ENCODE measurements at regions not wholly inside any gene's neighbourhood (a gene's known extent, or its start where the extent isn't known, plus 50 kb on each side); places are given as distances from the start of the nearest gene placed in this dataset.

DNA sequence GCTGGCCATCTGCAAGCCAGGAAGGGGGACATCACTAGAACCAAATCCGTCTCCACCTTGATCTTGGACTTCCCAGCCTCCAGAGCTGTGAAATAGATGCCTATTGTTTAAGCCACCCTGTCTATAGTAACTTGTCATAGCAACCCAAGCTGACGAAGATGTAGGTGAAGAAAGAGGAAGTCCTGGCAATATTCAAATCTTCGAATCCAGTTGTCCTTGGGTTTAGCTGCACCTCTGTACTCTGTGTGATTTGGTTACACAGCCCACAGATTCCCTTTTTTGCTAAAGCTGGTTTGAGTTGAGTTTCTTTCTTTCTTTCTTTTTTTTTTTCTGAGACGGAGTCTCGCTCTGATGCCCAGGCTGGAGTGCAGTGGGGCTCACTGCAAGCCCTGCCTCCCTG, 68.0 kb upstream of the XCR1 start:
- no TSS peak for BruUV-seq (replicated peaks)
- Histone ChIP-seq H3K4me3 (ENCODE audit: insufficient read depth, low read depth, low read length) (no peak overlapping the region), H3K36me3 (ENCODE audit: control insufficient read depth, insufficient read depth, low read length) (no peaks in the 10 kb centered on the region), H3K18ac (ENCODE audit: low read depth, low read length) (no peak overlapping the region), H2BK120ac (ENCODE audit: low read depth, low read length) (no peak overlapping the region), H3K4me2 (ENCODE audit: low read depth, low read length) (no peak overlapping the region), H3K56ac (ENCODE audit: extremely low read depth, insufficient read depth, low read length) (no peak overlapping the region), H2BK5ac (ENCODE audit: low read depth, low read length, poor library complexity, severe bottlenecking) (no peak overlapping the region), H2AK5ac (ENCODE audit: low read depth, low read length) (no peak overlapping the region), H2BK15ac (ENCODE audit: low read depth, low read length) (no peak overlapping the region), H3K27me3 (ENCODE audit: control insufficient read depth, insufficient read depth, low read length) (peaks cover 5% of the 10 kb centered on the region; the same call in 1 of the 2 replicates), H4K5ac (ENCODE audit: low read depth, low read length) (no peak overlapping the region), H2BK20ac (ENCODE audit: low read depth, low read length) (no peak overlapping the region), H4K8ac (ENCODE audit: low read depth in 2 of 2, low read length in 2 of 2) (no peak overlapping the region), H4K91ac (ENCODE audit: insufficient read depth, low read depth, low read length) (no peak overlapping the region), H3K23ac (ENCODE audit: low read depth, low read length) (no peak overlapping the region), H3K4ac (ENCODE audit: low read depth, low read length) (no peak overlapping the region), H3K14ac (replicated peaks; ENCODE audit: low read depth, low read length) (no peak overlapping the region), H4K20me1 (ENCODE audit: insufficient read depth, low read length) (no peaks in the 10 kb centered on the region), H2AFZ (replicated peaks; ENCODE audit: low read length, poor library complexity) (no peak overlapping the region), H3K9me1 (ENCODE audit: insufficient read depth, low read length) (no peaks in the 10 kb centered on the region; the same call in 1 of the 2 replicates), H3K79me1 (ENCODE audit: low read depth in 1 of 2, low read length in 2 of 2) (no peaks in the 10 kb centered on the region), H2AK9ac (replicated peaks; ENCODE audit: low read depth, low read length, poor library complexity) (no peak overlapping the region), H3K9ac (ENCODE audit: low read depth, low read length) (no peak overlapping the region), H3K9me3 (ENCODE audit: control insufficient read depth, insufficient read depth, low read length) (no peaks in the 10 kb centered on the region), H3K4me1 (ENCODE audit: control insufficient read depth, insufficient read depth, low read length) (peaks cover 6% of the 10 kb centered on the region), H3K27ac (ENCODE audit: insufficient read depth, low read length) (no peak overlapping the region)
- WGBS, 2 experiments (ENCODE audit: extremely low coverage in 2 of 2, insufficient read length in 1 of 2): no CpG with 5 or more reads among the region's 5 CpGs
- TF ChIP-seq, protein P1, sequence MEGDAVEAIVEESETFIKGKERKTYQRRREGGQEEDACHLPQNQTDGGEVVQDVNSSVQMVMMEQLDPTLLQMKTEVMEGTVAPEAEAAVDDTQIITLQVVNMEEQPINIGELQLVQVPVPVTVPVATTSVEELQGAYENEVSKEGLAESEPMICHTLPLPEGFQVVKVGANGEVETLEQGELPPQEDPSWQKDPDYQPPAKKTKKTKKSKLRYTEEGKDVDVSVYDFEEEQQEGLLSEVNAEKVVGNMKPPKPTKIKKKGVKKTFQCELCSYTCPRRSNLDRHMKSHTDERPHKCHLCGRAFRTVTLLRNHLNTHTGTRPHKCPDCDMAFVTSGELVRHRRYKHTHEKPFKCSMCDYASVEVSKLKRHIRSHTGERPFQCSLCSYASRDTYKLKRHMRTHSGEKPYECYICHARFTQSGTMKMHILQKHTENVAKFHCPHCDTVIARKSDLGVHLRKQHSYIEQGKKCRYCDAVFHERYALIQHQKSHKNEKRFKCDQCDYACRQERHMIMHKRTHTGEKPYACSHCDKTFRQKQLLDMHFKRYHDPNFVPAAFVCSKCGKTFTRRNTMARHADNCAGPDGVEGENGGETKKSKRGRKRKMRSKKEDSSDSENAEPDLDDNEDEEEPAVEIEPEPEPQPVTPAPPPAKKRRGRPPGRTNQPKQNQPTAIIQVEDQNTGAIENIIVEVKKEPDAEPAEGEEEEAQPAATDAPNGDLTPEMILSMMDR (conservative IDR thresholded peaks at IDR 0.05; ENCODE audit: low read depth, low read length): no peak
- TF ChIP-seq POLR2A (IDR thresholded peaks at IDR 0.05; ENCODE audit: low read depth, low read length) (no peak), BHLHE40 (IDR thresholded peaks at IDR 0.05; ENCODE audit: low read depth, low read length) (no peak), CHD1 (IDR thresholded peaks at IDR 0.05; ENCODE audit: low read depth, low read length) (no peak), MAFK (IDR thresholded peaks at IDR 0.05; ENCODE audit: low read depth, low read length) (no peak), FOS (IDR thresholded peaks at IDR 0.05; ENCODE audit: low read depth, low read length) (no peak), CEBPB (IDR thresholded peaks at IDR 0.05; ENCODE audit: low read depth, low read length) (no peak), SMC3 (IDR thresholded peaks at IDR 0.05; ENCODE audit: low read depth, low read length) (no peak), MXI1 (IDR thresholded peaks at IDR 0.05; ENCODE audit: borderline replicate concordance, low read depth, low read length) (no peak)
- TF ChIP-seq, protein P2, sequence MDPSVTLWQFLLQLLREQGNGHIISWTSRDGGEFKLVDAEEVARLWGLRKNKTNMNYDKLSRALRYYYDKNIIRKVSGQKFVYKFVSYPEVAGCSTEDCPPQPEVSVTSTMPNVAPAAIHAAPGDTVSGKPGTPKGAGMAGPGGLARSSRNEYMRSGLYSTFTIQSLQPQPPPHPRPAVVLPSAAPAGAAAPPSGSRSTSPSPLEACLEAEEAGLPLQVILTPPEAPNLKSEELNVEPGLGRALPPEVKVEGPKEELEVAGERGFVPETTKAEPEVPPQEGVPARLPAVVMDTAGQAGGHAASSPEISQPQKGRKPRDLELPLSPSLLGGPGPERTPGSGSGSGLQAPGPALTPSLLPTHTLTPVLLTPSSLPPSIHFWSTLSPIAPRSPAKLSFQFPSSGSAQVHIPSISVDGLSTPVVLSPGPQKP (IDR thresholded peaks at IDR 0.05; ENCODE audit: borderline replicate concordance, low read depth, low read length): no peak
- DNase-seq (no peak), ATAC-seq (ENCODE audit: low read depth) (no peak)
- ChIA-PET CTCF (interaction anchor here (0.6 kb wide), 1 partner anchor 35 kb away, joined by 3 read pairs; no protein-coding TSS in a partner anchor), POLR2A (ENCODE audit: unreplicated experiment) (no interaction called here)
- intact Hi-C loops (cut with micrococcal nuclease): no loop called here
- in situ Hi-C loops (cut with MboI; ENCODE audit: low sequenced_read_pairs): loop anchor here (25.0 kb wide), 1 partner anchor 1058 kb away; the partner anchor contains the start of gene CLEC3B
- dilution Hi-C loops (cut with HindIII; ENCODE audit: low sequenced_read_pairs, unreplicated experiment): no loop called here

Measured in IMR-90 (cell line).